22Rv1 (cell line): ENCODE measurements at regions not wholly inside any gene's neighbourhood (a gene's known extent, or its start where the extent isn't known, plus 50 kb on each side); places are given as distances from the start of the nearest gene placed in this dataset.

Source experiments
- H3K27ac ChIP-seq: fragments of 450-650 bp; 2 replicates; pipeline ENCODE4 v1.5.1; 2017
- ZFX ChIP-seq: fragments of 450-650 bp; IDR thresholded peaks from 2 replicates; pipeline ENCODE4 v1.6.1; 2017; ENCODE audit warnings: antibody characterized with exemption, borderline replicate concordance
- TF ChIP-seq, protein P1 (sequence below): fragments of 450-650 bp; IDR thresholded peaks from 2 replicates; pipeline ENCODE4 v1.5.1; 2017; ENCODE audit warnings: mild to moderate bottlenecking

DNA sequence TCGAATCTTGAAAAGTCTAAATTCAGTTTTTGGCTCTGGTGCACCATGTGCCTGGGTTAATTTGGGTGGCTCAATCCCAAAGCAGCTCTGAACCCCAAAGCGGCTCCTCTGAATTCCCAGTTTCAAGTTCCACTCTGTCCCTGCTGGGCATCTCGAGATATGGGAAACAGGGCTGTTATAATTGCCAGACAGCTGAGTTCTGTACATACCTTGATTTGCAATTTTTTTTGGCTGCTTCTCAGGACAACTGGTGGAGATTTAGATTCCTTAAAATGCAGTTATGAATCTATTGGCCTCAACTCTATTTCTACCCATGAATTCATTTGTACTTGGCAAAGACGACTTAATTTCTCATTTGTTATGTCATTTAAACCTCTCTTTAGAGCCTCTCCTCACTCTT is 808.5 kb downstream of the TLE4 start:
- no peak for TF ChIP-seq ZFX
- TF ChIP-seq, protein P1, sequence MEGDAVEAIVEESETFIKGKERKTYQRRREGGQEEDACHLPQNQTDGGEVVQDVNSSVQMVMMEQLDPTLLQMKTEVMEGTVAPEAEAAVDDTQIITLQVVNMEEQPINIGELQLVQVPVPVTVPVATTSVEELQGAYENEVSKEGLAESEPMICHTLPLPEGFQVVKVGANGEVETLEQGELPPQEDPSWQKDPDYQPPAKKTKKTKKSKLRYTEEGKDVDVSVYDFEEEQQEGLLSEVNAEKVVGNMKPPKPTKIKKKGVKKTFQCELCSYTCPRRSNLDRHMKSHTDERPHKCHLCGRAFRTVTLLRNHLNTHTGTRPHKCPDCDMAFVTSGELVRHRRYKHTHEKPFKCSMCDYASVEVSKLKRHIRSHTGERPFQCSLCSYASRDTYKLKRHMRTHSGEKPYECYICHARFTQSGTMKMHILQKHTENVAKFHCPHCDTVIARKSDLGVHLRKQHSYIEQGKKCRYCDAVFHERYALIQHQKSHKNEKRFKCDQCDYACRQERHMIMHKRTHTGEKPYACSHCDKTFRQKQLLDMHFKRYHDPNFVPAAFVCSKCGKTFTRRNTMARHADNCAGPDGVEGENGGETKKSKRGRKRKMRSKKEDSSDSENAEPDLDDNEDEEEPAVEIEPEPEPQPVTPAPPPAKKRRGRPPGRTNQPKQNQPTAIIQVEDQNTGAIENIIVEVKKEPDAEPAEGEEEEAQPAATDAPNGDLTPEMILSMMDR = no peak
- H3K27ac ChIP-seq = no peak overlapping the region

DNA sequence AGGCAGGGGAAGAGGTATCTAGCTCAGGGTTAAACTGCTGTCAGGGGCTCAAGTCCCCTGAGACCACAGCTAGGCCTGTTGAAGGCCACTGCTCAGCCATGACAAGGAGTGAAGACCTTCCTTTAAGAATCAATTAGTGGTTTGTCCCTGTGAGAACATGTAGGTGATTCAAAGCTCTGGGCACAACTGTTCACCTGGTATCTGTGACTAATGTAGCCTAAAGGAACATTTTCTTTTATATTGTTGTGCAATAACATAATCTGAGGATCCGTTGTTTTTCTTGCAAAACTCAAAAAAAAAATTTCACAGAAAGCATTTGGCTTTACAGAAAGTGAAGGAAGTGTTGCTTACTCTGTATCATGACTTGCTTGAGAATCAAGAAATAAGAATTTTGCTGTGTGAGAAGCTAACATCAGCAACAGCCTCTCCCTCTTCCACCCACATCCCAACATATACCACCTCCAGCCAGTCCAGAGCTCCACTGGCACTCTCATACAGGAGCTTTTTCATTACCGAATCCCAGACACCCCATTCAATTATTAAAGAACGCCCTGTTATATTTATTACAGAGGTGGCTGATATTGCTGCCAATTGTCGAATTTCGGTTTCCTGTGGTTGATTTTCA is 807.0 kb downstream of the TLE4 start:
- TF ChIP-seq, protein P1 = no peak
- TF ChIP-seq ZFX = no peak
- H3K27ac ChIP-seq = no peak overlapping the region

- H3K27ac ChIP-seq = no peak overlapping the region
- no peak for TF ChIP-seq ZFX
- TF ChIP-seq, protein P1 = no peak
These were observed 804.4 kb downstream of the TLE4 start for GRCh38 chr9:80376180-80376579.

- H3K27ac ChIP-seq = no peak overlapping the region
- TF ChIP-seq, protein P1 = no peak
- TF ChIP-seq ZFX = no peak
These were observed 803.7 kb downstream of the TLE4 start for GRCh38 chr9:80375477-80375876.

- no peak for TF ChIP-seq ZFX
- TF ChIP-seq, protein P1 = no peak
- H3K27ac ChIP-seq = no peak overlapping the region
These were observed 797.9 kb downstream of the TLE4 start for GRCh38 chr9:80369641-80370040.

DNA sequence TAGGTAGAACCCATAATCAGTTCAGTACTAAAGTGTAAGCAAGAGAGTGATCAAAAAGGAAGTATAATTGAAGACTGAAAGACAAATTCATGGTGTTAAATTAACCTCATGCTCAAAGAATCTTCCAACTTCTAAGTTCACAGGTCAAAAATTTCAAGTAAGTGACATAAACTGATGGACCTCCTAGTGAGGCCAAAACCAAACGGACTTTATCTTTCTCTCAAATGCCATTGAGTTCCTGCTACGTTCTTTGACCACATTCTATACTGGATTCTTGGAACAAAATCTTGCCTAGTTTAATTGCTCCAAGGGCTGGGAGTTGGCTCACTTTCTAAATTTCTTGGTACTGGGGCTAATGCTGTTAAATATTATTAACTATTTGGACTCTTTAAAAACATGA is 794.9 kb downstream of the TLE4 start:
- H3K27ac ChIP-seq = no peak overlapping the region
- TF ChIP-seq, protein P1 = no peak
- no peak for TF ChIP-seq ZFX

DNA sequence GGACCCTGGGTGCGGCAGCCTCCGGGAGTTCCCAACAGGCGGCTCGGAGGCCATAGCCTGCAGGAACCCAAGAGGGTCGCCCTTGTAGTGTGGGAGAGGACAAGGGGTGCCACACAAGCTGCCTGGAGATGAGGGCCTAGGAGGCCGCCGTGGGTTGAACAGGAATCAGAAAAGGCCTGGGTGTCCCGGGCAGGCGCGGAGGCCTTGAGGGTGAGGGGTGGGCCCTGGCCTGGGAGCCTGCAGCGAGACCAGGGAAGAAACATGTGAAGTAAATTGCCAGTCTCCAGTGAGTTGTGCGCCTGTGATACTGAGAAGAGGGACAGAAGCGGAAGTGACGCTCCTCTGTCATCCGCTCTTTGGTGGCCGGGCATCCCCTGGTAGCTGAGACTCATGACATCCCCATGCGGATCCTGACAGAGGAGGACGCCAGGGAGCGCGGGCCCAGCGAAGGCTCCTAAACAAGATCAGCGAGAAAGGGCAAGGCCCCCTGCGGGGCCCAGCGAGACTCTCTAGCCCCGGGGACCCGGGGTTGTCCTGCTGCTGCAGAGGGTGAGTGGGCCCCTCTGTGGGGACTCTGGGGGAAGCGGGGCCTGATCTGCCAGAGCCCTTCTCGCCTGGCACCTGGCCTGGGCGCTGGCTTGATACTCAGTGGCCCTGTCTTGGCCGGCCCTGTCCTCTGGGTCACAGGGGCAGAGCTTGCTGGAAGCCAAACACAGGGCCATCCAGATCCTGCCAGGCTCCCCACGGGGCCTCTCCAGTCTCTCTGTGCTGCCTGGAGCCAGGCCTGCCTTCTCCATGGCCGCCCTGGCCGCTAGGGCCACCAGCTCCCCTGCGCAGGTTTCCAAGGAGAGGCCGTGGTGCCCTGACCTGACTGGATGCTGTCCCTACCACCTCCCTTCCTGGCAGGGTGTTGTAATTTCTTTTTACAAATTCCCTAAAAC is 788.4 kb downstream of the TLE4 start:
- no peak overlapping the region for H3K27ac ChIP-seq
- TF ChIP-seq, protein P1 = no peak
- TF ChIP-seq ZFX = no peak
